Parathyroid adenoma (tissue), 2 donors: ENCODE measurements at regions not wholly inside any gene's neighbourhood (a gene's known extent, or its start where the extent isn't known, plus 50 kb on each side); places are given as distances from the start of the nearest gene placed in this dataset.

Experiments
- H2AFZ ChIP-seq: fragments of 300-600 bp; sonication (generic); one replicate; pipeline ENCODE4 v1.7.0; 2017; ENCODE audit warnings: antibody characterized with exemption, mild to moderate bottlenecking
- H3K27ac ChIP-seq: fragments of 300-600 bp; sonication (generic); one replicate; pipeline ENCODE4 v1.7.0; 2017
- H3K27me3 ChIP-seq: fragments of 300-600 bp; sonication (generic); one replicate; pipeline ENCODE4 v1.7.0; 2017; ENCODE audit warnings: low read length; ENCODE audit not compliant: control insufficient read depth, insufficient read depth
- H3K36me3 ChIP-seq: fragments of 300-600 bp; sonication (generic); one replicate; pipeline ENCODE4 v1.7.0; 2017; ENCODE audit warnings: low read length; ENCODE audit not compliant: control insufficient read depth, insufficient read depth
- H3K4me1 ChIP-seq: fragments of 300-600 bp; sonication (generic); one replicate; pipeline ENCODE4 v1.7.0; 2017; ENCODE audit warnings: control low read depth
- H3K4me2 ChIP-seq: fragments of 300-600 bp; sonication (generic); one replicate; pipeline ENCODE4 v1.7.0; 2017; ENCODE audit warnings: low read length
- H3K4me3 ChIP-seq: fragments of 300-600 bp; sonication (generic); one replicate; pipeline ENCODE4 v1.7.0; 2017; ENCODE audit warnings: low read depth, low read length
- H3K79me2 ChIP-seq: fragments of 300-600 bp; sonication (generic); one replicate; pipeline ENCODE4 v1.7.0; 2017; ENCODE audit warnings: control low read depth
- H3K9ac ChIP-seq: fragments of 300-600 bp; sonication (generic); one replicate; pipeline ENCODE4 v1.7.0; 2017; ENCODE audit warnings: mild to moderate bottlenecking
- H3K9me3 ChIP-seq: fragments of 300-600 bp; sonication (generic); one replicate; pipeline ENCODE4 v1.7.0; 2017; ENCODE audit warnings: low read length; ENCODE audit not compliant: control insufficient read depth
- CTCF ChIP-seq: fragments of 300-600 bp; sonication (generic); IDR thresholded peaks from one replicate; pipeline ENCODE4 v1.7.0; 2017; ENCODE audit warnings: antibody characterized with exemption, mild to moderate bottlenecking
- donor health status: primary hyperparathyroidism.

- no peaks in the 10 kb centered on the region for H3K79me2 ChIP-seq
- no peak overlapping the region for H3K9ac ChIP-seq
- no peaks in the 10 kb centered on the region for H3K36me3 ChIP-seq
- H3K27ac ChIP-seq, result no peak overlapping the region
- no peak overlapping the region for H2AFZ ChIP-seq
- no peak overlapping the region for H3K4me3 ChIP-seq
- no peaks in the 10 kb centered on the region for H3K4me1 ChIP-seq
- no peak overlapping the region for H3K4me2 ChIP-seq
- H3K27me3 ChIP-seq, result no peaks in the 10 kb centered on the region
- TF ChIP-seq CTCF, result no peak
- no peaks in the 10 kb centered on the region for H3K9me3 ChIP-seq
Observed at GRCh38 chr1:163684785-163685184, 363.0 kb downstream of the NUF2 start.

- H3K36me3 ChIP-seq, result no peaks in the 10 kb centered on the region
- no peak overlapping the region for H3K9ac ChIP-seq
- no peaks in the 10 kb centered on the region for H3K4me1 ChIP-seq
Observed at GRCh38 chr1:163692266-163692665, 370.5 kb downstream of the NUF2 start.

GRCh38 chr1:163697137-163697536, 375.4 kb downstream of the NUF2 start:
- no peak overlapping the region for H3K4me2 ChIP-seq
- no peaks in the 10 kb centered on the region for H3K79me2 ChIP-seq
- H3K4me3 ChIP-seq, result no peak overlapping the region
- no peak overlapping the region for H2AFZ ChIP-seq
- H3K36me3 ChIP-seq, result no peaks in the 10 kb centered on the region
- H3K27ac ChIP-seq, result no peak overlapping the region
- peaks cover 3% of the 10 kb centered on the region for H3K4me1 ChIP-seq
- no peak overlapping the region for H3K9ac ChIP-seq
- no peaks in the 10 kb centered on the region for H3K9me3 ChIP-seq
- no peaks in the 10 kb centered on the region for H3K27me3 ChIP-seq
- no peak for TF ChIP-seq CTCF

More at GRCh38 chr1:163692266-163692665, 370.5 kb downstream of the NUF2 start:
- H3K9me3 ChIP-seq, result no peaks in the 10 kb centered on the region
- no peak overlapping the region for H3K27ac ChIP-seq
- TF ChIP-seq CTCF, result no peak
- H2AFZ ChIP-seq, result no peak overlapping the region
- H3K27me3 ChIP-seq, result no peaks in the 10 kb centered on the region
- no peak overlapping the region for H3K4me2 ChIP-seq
- no peaks in the 10 kb centered on the region for H3K79me2 ChIP-seq
- H3K4me3 ChIP-seq, result no peak overlapping the region

GRCh38 chr1:163701783-163702374, 380.1 kb downstream of the NUF2 start:
- Histone ChIP-seq H3K27ac (no peak overlapping the region), H2AFZ (no peak overlapping the region), H3K9me3 (no peaks in the 10 kb centered on the region), H3K79me2 (no peaks in the 10 kb centered on the region), H3K36me3 (no peaks in the 10 kb centered on the region), H3K27me3 (no peaks in the 10 kb centered on the region), H3K4me1 (peaks cover 3% of the 10 kb centered on the region), H3K4me3 (no peak overlapping the region), H3K9ac (no peak overlapping the region), H3K4me2 (no peak overlapping the region)
- TF ChIP-seq CTCF, result peak; percentile 37

GRCh38 chr1:163703794-163704193, 382.0 kb downstream of the NUF2 start:
- Histone ChIP-seq H3K9ac (no peak overlapping the region), H3K36me3 (no peaks in the 10 kb centered on the region), H3K4me2 (no peak overlapping the region), H3K79me2 (no peaks in the 10 kb centered on the region), H3K9me3 (no peaks in the 10 kb centered on the region), H3K4me1 (peaks cover 3% of the 10 kb centered on the region), H3K27me3 (no peaks in the 10 kb centered on the region), H2AFZ (no peak overlapping the region), H3K4me3 (no peak overlapping the region), H3K27ac (no peak overlapping the region)
- TF ChIP-seq CTCF, result no peak
